ENCODE measurements at regions not wholly inside any gene's neighbourhood (a gene's known extent, or its start where the extent isn't known, plus 50 kb on each side); places are given as distances from the start of the nearest gene placed in this dataset.

GRCh38 chr3:162224746-162225145 is 728.1 kb downstream of the OTOL1 start:
- Mint-ChIP-seq H3K9me3 (no peaks in the 10 kb centered on the region), H3K36me3 (no peaks in the 10 kb centered on the region), H3K27ac (no peak overlapping the region), H3K4me1 (peaks cover 3% of the 10 kb centered on the region), H3K27me3 (ENCODE audit: low read depth) (no peaks in the 10 kb centered on the region), H3K4me3 (no peak overlapping the region)
- TF ChIP-seq CTCF (IDR thresholded peaks at IDR 0.05; ENCODE audit: unreplicated experiment) = no peak
- no peak for DNase-seq (ENCODE audit: low spot score in 2 of 2, unreplicated experiment in 2 of 2)

- Mint-ChIP-seq H3K27ac (no peak overlapping the region), H3K27me3 (ENCODE audit: low read depth) (no peaks in the 10 kb centered on the region), H3K4me1 (peaks cover 4% of the 10 kb centered on the region), H3K9me3 (no peaks in the 10 kb centered on the region), H3K4me3 (no peak overlapping the region), H3K36me3 (no peaks in the 10 kb centered on the region)
- no peak for DNase-seq (ENCODE audit: low spot score in 2 of 2, unreplicated experiment in 2 of 2)
- no peak for TF ChIP-seq CTCF (IDR thresholded peaks at IDR 0.05; ENCODE audit: unreplicated experiment)
Observed at GRCh38 chr3:162236949-162237348, 740.3 kb downstream of the OTOL1 start.

GRCh38 chr3:162250782-162251181 is 754.2 kb downstream of the OTOL1 start:
- Mint-ChIP-seq H3K27ac (no peak overlapping the region), H3K4me3 (no peak overlapping the region), H3K4me1 (no peaks in the 10 kb centered on the region), H3K27me3 (ENCODE audit: low read depth) (no peaks in the 10 kb centered on the region), H3K9me3 (peaks cover 7% of the 10 kb centered on the region), H3K36me3 (no peaks in the 10 kb centered on the region)
- no peak for DNase-seq (ENCODE audit: low spot score in 2 of 2, unreplicated experiment in 2 of 2)
- no peak for TF ChIP-seq CTCF (IDR thresholded peaks at IDR 0.05; ENCODE audit: unreplicated experiment)

- H3K4me1 Mint-ChIP-seq = no peaks in the 10 kb centered on the region
- no peak overlapping the region for H3K4me3 Mint-ChIP-seq
- H3K36me3 Mint-ChIP-seq = no peaks in the 10 kb centered on the region
Observed at GRCh38 chr3:162262129-162262528, 765.5 kb downstream of the OTOL1 start.

GRCh38 chr3:162263596-162263995 is 767.0 kb downstream of the OTOL1 start:
- no peaks in the 10 kb centered on the region for H3K4me1 Mint-ChIP-seq
- no peak overlapping the region for H3K4me3 Mint-ChIP-seq
- no peak for DNase-seq (ENCODE audit: low spot score in 2 of 2, unreplicated experiment in 2 of 2)
- H3K27me3 Mint-ChIP-seq (ENCODE audit: low read depth) = no peaks in the 10 kb centered on the region
- TF ChIP-seq CTCF (IDR thresholded peaks at IDR 0.05; ENCODE audit: unreplicated experiment) = no peak
- no peaks in the 10 kb centered on the region for H3K36me3 Mint-ChIP-seq
- no peak overlapping the region for H3K27ac Mint-ChIP-seq
- H3K9me3 Mint-ChIP-seq = no peaks in the 10 kb centered on the region

More at GRCh38 chr3:162262129-162262528, 765.5 kb downstream of the OTOL1 start:
- no peak for DNase-seq (ENCODE audit: low spot score in 2 of 2, unreplicated experiment in 2 of 2)
- H3K27me3 Mint-ChIP-seq (ENCODE audit: low read depth) = no peaks in the 10 kb centered on the region
- no peak overlapping the region for H3K27ac Mint-ChIP-seq
- no peak for TF ChIP-seq CTCF (IDR thresholded peaks at IDR 0.05; ENCODE audit: unreplicated experiment)
- H3K9me3 Mint-ChIP-seq = peaks cover 3% of the 10 kb centered on the region

Measured in mesothelial cell of epicardium (in vitro differentiated cells).